NCI-H146 (cell line): ENCODE measurements at regions not wholly inside any gene's neighbourhood (a gene's known extent, or its start where the extent isn't known, plus 50 kb on each side); places are given as distances from the start of the nearest gene placed in this dataset.

Source experiments
- DNase-seq: peaks from one replicate; lab custom pipeline; 2025; lab: John Stamatoyannopoulos, UW

DNA sequence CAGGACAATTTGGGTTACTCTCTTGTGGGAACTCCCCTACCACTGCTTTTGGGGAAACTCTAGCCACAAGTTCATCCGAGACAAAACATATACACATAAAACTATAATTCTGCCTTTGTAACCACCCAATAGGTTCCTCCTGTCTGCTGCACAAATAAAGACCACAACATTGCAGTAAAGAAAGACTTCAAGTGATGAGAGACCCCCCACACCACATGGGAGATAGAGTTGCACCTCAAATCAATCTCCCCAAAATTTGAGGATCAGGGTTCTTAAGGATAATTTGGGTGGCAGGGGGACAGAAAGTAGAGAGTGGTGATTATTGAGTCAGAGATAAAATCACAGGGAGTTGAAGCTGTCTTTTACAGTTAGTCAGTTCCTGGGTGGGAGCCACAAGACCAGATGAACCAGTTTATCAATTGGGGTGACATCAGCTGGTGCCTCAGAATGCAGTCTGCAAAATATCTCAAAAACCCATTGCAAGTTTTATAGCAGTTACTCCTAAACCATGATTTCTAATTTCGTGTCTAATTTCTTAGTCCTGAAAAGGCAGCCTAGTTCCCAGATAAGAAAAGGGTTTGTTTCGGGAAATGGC, 1348.5 kb downstream of the PCDH9 start:
- DNase-seq: no peak

DNA sequence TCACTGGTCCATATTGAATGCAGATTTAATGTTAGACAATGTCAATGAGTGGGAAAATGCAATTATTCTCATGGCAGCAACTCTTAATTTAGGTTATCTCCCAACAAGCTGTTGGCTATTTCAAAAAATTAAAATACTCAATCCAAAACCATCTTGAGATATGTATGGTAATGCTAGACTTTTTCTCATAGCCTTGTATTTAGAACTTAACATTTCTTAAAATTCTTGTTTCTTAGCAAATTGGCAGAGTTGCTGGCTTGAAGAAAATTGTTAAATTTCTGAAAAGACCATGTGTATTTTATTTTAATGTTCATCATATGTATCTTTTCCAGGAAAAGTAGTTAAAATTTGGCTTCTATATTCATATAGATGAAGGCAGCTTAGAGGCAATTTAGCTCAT, 1355.1 kb downstream of the PCDH9 start:
- no peak for DNase-seq

DNA sequence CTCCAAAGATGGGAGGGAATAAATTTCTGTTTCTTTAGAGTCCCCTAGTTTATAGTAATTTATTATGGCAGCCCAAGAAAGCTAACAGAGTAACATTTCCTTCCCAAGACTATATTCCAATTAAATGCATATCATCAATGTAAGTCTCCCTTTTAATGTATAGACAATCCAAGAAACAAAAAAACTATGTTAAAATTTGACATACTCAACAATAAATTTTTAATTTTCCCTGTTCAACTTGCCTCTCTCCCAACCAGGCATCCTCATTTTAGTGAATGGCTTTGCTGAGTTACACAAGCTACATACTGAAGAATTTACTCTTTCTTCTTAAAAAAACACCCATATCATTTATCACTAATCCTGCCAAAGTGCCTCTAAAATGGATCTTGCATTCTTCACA, 1357.7 kb downstream of the PCDH9 start:
- DNase-seq: no peak

DNA sequence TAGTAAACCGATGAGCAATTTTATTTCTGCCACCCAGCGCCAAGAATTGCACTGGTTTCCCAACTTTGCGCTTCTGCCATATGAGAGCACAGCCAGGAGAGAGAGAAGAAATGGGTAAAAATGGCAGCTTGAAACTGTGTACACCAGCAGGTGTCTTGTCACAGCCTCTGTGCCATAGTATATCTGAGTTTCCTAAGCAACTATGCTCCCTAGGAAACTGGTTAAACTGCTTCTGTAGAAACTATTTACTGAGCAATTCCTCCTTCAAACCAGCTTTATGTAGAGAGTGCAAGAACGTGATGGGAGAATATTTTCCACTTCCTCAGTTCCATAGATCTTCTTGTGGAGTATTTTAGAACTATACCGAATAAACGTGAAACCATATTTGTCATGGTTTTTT, 1361.3 kb downstream of the PCDH9 start:
- DNase-seq: no peak

DNA sequence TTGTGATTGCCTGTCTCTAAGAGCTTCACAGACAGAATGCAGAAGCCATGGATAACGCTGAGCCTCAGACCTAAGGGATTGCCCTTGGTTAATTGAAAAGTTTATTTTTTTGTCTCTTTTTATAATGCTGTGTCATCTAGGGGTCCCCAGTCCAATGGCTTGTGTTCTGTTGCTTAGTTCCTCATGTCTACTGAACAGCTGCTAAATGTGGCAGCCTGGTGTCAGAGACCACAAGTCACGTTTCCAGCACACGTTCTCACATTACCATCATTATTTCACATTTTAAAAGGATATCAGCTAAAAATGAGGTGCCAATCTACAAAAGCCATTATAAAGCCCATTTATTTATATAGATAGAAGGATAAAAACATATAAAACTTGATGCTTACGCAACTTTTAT, 1362.0 kb downstream of the PCDH9 start:
- no peak for DNase-seq

DNA sequence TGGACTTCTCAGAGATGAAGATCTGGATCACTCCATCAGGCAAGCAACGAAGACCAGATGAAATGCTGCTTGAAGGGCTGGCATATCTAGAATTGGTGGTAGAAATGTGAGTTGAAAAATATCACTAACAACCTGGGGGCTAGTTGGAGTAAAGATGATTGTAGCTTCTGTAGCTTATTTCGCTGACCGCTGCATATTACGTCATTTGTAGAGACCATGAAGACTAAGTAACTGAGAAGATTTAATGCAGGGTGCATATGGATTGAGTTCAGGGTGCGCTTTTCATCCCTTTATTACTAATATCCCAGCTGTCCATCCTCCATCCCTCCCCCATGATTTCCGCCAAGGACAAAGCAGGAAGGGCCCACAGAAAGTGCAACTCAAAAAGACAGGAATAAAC, 1364.0 kb downstream of the PCDH9 start:
- no peak for DNase-seq

DNA sequence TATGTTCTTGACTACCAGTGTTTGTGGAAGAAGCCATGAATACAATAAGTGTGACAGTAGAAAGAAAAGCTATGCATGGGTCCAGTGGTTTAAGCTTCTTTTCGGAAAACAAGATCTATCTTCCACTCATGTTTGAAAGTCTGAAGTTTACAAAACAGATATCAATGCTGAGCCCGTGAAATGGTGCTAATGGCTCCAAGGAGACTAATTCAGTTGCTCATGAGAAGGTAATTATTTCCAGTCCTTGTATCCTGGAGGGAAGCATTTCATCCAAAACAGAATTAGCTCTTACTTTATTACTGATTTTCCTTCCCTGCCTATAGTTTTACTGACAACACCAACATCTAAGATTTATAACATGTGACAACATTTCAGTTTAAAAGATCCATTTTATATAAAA, 1364.9 kb downstream of the PCDH9 start:
- DNase-seq: no peak

DNA sequence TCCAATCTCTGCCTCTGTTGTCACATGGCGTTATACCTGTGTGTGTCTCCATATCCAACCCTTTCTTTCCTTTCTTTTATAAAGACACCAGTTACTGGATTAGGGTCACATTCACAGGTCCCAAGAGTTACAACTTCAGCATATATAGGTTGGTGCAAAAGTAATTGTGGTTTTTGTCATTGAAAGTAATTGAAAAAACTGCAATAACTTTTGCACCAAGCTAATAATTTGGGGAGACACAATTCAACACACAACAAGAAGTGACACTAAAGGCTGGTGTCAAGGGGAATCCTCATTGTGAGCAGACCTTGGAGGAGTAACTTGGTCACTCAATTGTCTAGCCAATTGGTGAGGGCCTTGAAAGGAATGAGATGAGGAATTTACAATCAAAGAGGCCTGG, 1366.1 kb downstream of the PCDH9 start:
- no peak for DNase-seq

DNA sequence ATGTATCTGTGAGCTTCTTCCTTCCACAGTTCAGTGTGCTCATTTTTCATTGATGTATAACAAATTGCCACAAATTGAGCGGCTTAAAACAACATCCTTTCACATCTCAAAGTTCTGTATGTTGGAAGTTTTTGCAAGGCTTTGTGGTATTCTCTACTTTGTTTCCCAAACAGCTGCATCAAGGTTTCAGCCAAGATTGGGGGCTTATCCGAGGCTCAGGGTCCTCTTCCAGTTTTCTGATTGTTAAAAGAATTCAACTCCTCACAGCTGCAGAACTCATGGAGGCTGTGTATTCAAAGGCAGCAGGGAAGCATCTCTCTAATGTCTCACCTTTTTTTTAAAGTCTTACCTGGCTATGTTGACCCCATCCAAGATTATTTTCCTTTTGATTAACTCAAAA, 1369.8 kb downstream of the PCDH9 start:
- no peak for DNase-seq

DNA sequence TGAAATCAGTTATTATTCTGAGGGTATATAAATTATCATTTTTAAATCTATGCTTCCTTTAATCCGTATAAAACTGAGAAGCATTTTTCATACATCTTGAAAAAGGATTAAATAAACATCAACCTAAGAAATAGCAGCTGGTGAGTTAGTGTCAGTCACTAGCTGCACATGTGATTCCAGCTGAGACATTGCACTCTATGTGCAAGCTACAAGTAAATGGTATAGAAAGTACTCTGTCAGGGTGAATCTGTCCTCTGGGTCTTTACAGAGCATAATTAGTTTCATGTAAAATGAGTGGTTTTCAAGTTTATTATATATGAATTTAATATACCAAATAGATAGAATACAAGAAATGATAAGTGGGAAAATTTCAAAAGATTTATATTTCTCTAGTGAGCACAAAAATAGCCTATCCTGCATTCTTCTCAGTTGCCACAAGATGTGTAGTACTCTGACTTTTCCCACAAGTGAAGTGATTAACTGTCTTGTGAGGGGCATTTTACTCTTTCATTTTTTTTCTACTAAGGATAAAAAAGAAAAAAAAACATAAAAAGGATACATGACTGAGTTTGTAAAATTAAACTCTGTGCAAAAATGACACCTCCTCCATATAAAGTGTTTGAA, 1372.1 kb downstream of the PCDH9 start:
- no peak for DNase-seq

DNA sequence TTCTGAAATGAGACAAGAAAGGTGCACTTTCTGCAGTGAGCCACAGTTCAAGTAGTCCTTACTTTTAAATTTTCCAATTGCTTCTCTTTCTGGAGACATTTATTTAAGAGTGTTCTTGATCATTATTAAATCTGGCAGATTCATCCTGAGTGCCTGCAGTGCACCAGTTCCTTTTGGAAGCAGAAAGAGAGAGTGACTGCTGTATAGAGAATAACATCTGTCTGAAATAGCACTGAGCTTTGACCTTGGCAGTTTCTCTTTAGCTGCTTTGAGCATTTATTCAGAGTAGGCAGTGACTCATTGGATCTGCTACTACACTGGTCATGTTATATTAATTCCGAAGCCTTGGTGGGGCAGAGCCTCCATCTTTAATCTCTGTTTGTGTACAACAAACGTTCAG, 1373.7 kb downstream of the PCDH9 start:
- DNase-seq: no peak

DNA sequence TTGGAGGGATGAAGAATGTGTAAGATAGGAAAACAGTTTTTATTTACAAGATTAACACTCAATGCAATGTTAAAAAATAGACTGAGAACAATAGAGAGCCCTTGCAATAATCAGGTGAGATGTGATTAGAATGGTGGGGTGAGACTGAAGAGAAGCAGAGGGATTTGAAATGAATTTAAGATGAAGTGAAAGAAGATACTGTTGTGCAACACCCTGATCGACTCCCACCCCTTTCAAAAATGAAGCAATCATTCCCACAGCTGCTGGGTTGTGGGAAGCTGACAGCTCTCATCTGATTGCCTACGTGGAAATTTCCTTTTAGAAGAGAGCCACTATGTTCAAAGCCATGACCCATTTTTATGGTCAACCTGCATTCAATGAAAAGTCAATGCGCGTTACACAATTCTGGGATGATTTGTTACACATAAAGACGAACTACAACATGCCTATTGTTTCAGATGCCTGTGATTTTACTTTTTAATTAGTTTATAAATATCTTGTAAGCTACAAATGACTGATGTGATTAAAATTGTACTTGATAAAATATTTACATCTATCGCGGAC, 1374.8 kb downstream of the PCDH9 start:
- no peak for DNase-seq

DNA sequence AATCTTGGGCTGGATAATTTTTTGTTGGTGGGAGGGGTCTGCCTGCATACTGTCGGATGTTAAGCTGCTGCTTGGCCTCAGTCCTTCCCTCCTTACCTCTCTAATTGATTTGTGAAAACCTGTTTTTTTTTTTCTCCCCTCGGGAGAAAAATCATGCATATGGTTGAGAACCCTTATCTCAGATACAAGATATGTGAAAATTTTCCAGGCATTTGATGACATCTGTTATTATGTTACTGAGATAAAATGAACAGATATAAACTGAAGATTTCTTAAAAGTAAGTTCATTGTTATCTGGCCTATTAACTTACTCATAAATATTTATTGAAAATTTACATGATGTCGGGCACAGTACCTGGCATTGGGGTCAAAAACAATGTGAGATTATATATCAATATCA, 1375.7 kb downstream of the PCDH9 start:
- DNase-seq: no peak

DNA sequence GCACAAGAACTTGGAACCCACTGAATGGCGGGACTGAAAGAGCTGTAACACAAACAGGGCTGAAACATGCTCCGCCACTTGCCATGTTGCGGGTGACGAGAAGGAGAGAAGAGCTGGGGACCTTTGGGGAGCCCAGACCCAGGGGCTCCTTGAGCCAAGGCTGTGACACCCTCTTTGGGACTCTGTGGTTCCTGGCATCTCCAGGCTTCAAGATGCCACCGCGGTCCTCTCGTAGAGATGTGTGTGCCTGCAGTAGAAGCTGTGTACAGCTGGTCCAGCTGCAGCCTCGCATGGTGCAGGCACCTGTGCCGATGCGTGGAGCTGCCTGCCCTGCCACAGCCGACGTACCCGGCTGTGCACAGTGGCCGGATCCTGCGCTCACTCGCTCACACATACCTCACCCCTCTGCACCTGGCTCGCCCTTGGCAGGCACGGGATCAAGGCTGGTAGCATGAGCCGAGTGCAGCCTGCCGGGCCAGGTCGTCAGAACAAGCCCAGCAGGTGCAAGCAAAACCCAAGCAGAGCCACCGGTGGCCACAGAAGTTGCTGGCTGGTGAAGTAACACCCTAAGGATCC, 1385.8 kb downstream of the PCDH9 start:
- peak; percentile 43 for DNase-seq

DNA sequence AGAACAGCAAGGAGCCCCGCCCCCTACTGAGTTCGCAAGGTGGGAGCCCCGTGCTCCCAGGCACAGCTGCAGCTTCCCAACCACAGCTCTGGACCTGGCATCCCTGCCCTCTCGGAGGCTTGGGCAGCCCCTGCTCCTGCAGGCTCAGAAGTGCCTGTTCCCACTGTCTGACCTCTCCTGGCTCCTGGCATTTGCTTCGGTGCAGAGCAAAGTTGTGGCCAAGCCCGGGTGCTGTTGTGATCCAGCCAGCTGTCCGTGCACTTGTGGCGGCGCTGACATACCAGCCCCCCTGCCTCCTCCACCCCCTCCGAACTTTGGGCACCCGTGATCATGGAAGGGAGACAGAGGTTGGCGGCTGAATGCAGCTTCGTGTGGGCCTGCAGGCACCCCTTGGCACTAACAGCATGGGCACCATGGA, 1386.8 kb downstream of the PCDH9 start:
- peak; percentile 72 for DNase-seq

DNA sequence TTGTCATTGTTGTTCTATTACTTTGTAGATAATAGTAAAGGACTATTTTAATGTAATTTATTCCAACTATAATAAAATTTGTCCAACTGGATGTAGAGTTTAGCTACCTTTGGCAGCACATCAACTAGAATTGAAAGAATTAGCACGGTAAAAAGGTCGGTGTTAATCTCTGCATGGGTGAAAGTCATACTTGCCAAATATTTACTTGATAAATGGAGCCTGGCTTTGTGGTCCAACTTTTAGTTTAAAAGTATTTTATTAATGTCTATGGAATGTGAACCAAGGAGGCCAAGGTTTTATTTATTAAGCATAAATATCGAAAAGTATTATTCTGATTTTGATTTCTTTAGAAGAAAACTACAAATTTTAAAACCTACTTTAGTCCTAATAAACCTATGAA, 1389.0 kb downstream of the PCDH9 start:
- DNase-seq: no peak

DNA sequence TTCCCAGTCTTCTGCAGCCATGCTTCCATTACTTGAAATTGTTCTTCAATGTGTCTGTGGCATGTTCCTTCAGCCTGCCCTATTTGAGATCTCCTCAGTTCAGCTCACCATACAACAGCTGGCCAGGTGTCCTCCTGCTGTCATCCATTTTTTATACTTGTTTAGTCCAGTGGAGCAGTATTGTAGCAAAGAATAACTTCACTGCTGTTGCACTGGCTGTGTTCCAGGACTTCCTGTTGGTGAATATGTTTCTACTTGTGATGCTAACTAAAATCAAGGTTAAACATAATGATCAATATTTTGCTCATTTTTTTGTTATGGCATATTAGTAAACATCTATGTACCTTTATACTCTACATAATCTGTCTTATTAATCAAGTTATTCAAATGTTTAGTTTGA, 1394.1 kb downstream of the PCDH9 start:
- peak; percentile 56 for DNase-seq

DNA sequence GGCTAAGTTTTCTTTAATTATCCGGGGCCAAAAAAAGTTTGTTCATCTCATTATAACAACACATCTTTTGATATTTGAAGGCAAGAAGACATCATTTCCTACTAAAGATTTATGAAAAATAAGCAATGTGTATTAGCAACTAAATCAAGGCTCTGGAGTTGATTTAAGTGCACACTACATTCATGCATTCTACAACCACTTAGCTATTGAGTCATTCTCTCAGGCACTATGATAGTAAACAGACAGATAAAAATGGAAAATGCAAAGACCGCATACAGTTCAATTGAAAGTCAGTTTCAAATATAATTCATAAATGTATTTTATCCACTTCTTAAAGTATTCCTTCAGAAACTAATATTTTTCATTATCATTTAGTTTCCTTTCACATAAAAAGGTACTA, 1395.2 kb downstream of the PCDH9 start:
- no peak for DNase-seq

DNA sequence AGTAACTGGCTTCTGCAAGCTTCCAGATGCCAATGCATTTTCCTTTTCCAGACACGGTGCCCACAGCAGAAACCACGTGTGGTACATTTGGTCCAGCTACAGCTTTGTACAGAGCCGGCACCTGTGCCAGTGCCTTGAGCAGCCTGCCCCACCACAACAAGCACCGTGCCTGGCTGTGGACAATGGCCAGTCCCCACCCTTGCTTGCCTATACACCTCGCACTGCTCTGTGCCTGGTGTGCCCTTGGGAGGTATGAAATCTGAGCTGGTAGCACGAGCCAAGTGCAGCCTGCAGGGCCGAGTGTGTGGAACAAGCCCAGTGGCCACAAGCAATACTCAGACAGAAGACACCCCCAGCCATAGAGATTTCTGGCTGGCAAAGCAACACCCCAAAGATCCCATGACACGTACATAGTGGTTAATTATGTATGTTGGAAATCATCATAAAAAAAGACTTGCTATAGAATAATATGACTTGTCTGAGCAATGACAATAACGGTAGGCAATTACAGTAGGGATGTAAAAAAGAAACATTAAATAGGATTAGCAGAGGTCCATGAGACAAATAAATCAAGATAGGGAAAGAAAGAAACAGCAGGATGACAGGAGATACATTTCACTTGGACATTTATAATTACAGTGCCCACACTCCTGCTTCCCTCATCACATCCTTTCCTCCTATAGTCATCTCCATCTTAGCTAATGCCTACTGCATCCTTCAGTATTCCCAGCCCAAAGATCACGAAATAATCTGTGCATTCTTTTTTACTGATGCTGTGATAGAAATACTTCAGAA, 1399.5 kb downstream of the PCDH9 start:
- peak; percentile 71 for DNase-seq

DNA sequence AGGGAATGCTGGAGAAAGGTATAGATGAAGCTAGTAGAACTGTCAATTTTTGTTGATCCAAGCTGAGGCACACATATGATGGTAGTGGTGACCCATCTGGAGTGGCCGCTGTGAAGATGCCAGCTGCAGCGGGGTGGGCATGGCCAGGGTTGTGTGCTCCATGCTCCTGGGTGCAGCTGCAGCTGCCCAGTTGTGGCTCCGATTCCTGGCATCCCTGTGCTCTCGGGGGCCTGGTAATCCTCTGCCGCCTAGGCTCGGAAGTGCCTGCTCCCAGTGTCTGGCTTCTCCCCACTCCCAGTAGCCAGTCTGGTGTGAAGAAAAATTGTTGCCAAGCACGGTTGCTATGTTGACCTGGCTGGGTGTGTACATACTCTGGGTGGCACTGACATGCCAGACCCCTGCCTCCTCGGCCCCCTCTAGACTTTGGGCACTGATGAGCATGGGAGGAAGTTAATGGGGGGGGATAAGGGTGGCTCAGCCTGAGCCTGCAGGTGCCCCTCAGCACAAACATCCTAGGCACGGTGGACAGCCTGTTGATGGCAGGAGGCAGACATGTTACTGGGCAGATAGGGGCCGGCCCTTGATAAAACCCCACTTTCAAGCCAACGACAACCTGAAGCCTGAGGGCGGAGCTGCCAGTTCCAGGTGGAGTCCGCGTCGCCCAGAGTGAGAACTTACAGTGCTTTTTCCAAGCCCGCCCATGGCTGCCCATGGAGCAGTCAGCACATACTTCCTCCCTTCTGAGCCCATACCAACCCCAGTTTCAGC, 1400.7 kb downstream of the PCDH9 start:
- no peak for DNase-seq

DNA sequence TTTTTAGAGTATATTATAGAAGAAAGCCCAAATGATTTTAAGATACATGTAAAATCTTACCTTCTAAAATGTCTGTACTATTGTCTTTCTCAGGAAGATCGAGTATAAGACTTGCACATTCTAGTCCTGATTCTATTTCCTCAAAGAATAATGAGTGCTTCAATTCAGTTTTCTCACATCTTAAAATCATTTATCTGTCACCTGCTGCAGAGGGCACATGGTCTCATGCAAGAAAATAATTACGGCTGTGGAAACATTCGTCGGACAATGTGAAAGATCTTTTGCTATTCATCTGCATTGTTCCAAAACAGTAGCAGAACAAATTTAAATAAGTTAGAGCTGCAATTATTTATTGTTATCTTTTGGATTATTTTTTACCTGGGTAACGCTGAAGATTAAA, 1403.5 kb downstream of the PCDH9 start:
- DNase-seq: peak; percentile 83

DNA sequence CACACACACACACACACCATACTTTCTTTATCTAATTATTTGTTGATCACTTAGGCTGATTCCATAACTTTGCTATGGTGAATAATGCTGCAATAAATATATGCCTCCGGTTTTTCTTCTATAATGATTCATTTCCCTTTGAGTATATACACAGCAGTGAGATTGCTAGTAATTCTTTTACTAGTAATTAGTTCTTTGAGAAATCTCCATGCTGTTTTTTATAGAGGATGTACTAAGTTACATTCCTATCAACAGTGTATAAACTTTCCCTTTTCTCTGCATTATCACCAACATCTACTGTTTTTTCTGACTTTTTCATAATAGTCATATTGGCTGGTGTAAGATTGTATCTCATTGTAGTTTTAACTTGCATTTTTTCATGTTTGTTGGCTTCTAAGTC, 1405.1 kb downstream of the PCDH9 start:
- DNase-seq: no peak
